WTC11 (cell line): ENCODE measurements at regions not wholly inside any gene's neighbourhood (a gene's known extent, or its start where the extent isn't known, plus 50 kb on each side); places are given as distances from the start of the nearest gene placed in this dataset.

Experiments
- FOXK1 ChIP-seq: sonication (generic); formaldehyde crosslinking; IDR thresholded peaks from 2 replicates; pipeline ENCODE4 v1.8.0; 2022; ENCODE audit warnings: mild to moderate bottlenecking, moderate library complexity, missing genetic modification reagents
- SP1 ChIP-seq: sonication (generic); formaldehyde crosslinking; conservative IDR thresholded peaks from 2 replicates; pipeline ENCODE4 v1.8.1; 2022; ENCODE audit warnings: missing genetic modification reagents
- USF2 ChIP-seq: sonication (generic); formaldehyde crosslinking; IDR thresholded peaks from 2 replicates; pipeline ENCODE4 v1.8.1; 2023; ENCODE audit warnings: mild to moderate bottlenecking, missing genetic modification reagents, moderate library complexity
- TF ChIP-seq, protein P1 (sequence below): sonication (generic); formaldehyde crosslinking; IDR thresholded peaks from 2 replicates; pipeline ENCODE4 v1.8.0; 2022; ENCODE audit warnings: mild to moderate bottlenecking, missing genetic modification reagents

GRCh38 chr1:208438112-208438699 lies 194.0 kb upstream of the PLXNA2 start:
- TF ChIP-seq FOXK1 (no peak), SP1 (no peak), USF2 (CRISPR knock-in tag) (no peak)
- TF ChIP-seq, protein P1, sequence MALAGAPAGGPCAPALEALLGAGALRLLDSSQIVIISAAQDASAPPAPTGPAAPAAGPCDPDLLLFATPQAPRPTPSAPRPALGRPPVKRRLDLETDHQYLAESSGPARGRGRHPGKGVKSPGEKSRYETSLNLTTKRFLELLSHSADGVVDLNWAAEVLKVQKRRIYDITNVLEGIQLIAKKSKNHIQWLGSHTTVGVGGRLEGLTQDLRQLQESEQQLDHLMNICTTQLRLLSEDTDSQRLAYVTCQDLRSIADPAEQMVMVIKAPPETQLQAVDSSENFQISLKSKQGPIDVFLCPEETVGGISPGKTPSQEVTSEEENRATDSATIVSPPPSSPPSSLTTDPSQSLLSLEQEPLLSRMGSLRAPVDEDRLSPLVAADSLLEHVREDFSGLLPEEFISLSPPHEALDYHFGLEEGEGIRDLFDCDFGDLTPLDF (CRISPR knock-in tag), result no peak
